Effector CD8-positive, alpha-beta T cell (primary cell): ENCODE measurements at regions not wholly inside any gene's neighbourhood (a gene's known extent, or its start where the extent isn't known, plus 50 kb on each side); places are given as distances from the start of the nearest gene placed in this dataset.
"Not testable (repeated sequence)": the region's sequence is repeated elsewhere in the genome, so short reads cannot be mapped to it uniquely, and the experiment has no call there.

Source experiments
- DNase-seq: peaks from one replicate; lab custom pipeline; 2025; lab: John Stamatoyannopoulos, UW

DNA sequence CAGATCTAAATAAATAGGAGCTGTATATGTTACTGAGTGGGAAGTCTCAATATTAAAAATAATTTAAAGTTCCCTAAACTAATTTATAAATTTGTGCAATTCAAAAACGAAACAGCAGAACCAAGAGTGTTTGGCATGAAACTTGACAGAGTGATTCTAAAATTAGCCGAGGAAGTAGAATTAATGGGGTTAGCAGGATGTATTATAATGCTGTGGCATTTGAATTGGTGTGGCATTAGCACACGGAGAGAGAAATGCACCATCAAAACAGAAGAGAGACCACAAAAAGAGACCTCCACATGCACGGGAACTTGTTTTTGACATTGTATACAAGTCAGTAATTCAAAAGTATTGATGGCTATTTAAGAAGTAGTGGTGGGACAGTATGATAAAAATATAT lies 366.0 kb upstream of the RGS6 start:
- no peak for DNase-seq

DNA sequence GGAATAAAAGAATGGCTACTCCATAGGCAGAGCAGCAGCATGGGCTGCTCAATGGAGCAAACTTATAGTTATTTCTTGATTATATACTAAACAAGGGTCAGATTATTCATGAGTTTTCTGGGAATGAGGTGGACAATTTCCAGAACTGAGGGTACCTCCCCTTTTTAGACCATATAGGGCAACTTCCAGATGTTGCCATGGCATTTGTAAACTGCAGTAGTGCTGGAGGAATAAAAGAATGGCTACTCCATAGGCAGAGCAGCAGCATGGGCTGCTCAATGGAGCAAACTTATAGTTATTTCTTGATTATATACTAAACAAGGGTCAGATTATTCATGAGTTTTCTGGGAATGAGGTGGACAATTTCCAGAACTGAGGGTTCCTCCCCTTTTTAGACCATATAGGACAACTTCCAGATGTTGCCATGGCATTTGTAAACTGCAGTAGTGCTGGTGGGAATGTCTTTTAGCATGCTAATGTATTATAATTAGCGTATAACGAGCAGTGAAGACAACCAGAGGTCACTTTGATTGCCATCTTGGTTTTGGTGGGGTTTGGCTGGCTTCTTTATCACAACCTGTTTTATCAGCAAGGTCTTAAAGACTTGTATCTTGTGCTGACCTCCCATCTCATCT lies 364.6 kb upstream of the RGS6 start:
- not testable (repeated sequence) for DNase-seq

DNA sequence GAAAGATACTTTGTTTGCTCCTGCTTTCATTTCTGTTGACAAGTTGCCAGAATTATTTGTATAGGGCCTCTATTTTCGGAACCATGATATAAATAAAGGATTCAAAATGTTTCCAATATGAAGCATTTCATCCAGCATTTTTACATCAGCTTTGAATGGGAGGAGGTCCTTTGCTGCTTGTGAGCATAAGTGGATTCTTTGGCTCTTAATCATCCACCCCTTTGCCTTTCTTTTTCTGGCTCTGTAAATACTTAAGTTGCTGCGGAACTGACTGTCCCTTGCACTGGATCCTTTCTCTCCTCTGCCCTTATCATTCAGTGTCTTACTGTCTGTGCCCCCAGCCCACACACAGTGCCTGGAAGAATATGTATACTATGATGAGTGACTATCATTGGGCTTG lies 357.3 kb upstream of the RGS6 start:
- no peak for DNase-seq

DNA sequence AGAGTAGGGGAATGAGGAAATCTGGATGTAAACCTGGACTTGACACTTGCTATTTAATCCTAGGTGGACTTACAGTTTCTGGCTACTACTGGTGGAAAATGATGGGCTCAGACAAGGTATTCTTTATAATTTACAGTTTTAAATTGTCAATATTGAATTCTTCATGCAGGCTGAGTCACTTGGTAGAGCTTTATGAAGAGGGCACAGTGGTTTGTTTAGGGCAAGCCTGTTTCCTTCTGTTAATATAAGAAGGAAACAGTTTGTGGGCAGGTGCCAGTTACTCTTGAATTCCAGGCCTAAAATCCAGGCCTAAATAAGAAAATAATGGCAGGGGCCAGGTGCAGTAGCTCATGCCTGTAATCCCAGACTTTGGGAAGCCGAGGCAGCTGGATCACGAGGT lies 355.8 kb upstream of the RGS6 start:
- no peak for DNase-seq

DNA sequence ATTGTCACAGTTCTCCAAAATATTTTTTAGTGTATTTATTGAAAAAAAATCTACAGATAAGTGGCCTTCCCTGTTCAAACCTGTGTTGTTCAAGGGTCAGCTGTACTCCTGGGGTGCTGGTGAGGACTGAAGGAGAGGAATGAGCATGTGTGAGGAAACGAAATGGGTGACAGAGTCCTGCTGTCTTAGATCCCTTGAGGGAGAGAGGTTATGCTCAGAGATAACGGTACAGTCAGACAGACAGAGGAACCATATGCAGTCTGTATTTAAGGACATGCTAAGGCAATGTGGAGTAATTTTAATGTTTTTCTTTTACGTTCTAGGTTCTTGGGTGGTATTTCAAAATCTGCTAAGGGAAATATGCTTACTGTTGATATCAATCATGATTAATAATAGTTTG lies 352.9 kb upstream of the RGS6 start:
- no peak for DNase-seq

DNA sequence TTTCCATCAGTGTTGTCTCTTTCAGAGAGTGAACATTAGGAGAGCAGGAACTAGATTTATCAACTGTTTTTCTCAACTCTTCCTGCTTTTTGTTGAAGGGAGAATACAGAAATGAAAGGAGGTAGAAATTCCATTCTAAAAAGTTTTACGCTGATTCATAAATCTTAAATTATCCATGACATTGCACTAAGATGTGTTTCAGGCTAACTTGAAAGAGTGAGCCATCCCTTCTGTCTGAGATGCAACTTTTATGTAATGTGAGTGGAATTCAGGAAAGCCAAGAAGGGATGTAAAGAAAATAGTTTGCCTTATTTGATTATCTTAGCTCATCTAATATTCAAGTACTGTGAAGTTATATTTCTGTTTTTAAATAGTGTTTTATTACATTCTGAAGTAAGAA lies 349.5 kb upstream of the RGS6 start:
- no peak for DNase-seq

DNA sequence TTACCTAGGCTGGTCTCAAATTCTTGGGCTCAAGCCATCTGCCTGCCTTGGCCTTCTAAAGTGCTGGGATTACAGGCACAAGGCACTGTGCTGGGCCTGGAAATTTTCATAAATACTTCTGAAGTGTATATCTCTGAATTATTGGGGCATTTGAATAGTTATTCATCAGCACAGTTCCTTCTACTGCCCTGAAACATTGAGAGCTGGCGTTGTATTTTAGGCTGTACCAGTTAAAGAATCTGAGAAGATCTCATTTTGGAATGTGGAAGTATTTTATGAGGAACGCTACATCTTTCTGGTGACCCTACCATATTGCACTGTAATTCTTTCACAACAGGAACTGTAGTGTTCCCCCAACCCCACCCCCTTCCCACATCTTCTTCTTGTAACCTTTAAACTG lies 349.0 kb upstream of the RGS6 start:
- no peak for DNase-seq

DNA sequence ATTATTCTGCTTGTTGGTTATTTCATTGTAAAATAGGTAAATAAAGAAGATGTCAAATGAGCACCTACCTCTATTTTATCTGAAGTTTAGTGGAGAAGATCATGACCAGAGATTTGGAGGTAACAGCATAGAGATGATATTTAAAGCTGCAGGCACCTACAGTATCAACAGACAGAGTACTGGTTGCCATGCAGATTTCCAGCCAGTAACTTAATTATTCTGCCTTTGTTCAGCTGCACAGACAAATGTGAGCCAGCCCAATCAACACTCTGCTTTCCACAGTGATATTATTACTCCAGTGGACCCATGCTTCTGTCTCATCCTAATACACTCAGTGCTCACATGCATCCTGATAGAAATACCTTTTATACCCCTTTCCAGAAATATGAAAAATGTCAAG lies 348.5 kb upstream of the RGS6 start:
- DNase-seq, result no peak

DNA sequence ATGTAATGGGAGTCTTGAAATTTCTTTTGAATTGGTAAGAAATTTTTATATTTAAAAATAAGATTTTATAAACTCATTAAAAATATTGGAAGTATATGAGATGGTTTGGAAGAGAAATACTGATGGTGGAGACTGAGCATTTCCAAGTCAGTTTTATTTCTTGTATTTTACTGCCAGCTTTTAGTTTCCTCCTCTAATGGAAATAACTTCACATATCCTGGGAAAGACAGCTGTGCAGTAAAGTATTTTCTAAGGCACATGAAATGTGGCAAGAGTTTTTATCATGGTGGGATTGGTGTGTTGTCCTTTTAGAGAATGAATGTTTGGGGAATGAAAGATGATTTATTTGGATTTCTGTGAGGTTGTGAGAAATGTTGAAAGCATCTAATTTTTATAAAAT lies 346.9 kb upstream of the RGS6 start:
- no peak for DNase-seq

DNA sequence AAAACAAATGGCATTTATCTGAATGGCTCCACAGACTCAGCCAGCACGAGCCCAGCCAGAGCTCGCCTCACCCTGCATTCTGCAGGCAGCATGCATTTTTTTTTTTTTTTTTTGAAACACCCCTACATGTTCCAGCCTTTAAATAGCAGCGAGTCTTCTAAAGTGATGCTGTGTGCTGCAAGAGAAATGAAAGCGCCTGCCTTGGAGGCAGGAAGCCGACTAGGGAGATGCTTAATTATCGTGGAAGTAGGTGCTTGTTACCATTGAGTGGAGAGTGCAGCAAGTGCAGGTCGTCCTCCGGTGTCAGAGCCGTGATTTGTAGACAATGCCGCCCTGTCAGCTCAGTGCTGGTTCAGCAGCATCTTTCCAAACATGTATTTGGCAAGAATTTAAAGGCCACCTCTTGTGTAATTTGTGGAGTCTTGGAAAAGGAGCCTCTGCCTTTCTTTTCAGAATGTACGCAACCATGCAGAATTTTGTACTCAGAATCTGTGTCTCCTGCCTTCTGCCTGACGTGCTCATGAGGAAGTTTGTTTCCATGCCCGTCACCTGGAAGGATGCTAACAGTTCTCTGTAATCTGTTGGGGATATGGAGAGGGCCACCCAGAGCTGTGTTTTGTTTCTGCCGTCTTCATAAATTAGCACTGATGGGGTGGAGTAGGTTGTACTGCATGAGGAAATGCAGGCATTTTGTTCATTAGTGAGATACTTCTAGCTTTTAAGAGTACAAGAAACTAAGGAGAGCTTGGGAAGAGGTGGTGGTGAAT lies 345.9 kb upstream of the RGS6 start:
- DNase-seq, result no peak

DNA sequence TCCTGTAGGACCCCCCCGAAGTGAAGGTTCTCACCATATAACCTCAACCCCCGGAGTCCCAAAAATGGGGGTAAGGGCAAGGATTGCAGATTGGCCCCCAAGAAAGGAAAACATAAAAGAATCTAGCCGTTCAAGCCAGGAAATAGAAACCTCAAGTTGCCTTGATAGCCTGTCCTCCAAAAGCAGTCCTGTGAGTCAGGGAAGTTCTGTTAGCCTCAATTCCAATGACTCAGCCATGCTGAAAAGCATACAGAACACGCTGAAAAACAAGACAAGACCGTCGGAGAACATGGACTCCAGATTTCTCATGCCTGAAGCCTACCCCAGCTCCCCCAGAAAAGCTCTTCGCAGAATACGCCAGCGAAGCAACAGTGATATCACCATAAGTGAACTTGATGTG lies 344.2 kb upstream of the RGS6 start:
- DNase-seq, result no peak

DNA sequence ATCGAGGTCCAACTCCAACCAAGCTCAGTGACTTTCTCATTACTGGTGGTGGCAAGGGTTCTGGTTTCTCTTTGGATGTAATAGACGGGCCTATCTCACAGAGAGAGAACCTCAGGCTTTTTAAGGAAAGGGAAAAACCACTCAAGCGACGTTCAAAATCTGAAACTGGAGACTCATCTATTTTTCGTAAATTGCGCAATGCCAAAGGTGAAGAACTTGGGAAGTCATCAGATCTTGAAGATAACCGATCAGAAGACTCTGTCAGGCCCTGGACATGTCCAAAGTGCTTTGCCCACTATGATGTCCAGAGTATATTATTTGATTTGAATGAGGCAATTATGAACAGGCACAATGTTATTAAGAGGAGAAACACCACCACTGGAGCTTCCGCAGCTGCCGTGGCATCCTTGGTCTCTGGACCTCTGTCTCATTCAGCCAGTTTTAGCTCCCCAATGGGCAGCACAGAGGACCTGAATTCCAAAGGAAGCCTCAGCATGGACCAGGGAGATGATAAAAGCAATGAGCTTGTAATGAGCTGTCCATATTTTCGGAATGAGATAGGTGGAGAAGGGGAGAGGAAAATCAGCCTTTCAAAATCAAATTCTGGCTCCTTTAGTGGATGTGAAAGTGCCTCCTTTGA lies 343.5 kb upstream of the RGS6 start:
- DNase-seq, result no peak

DNA sequence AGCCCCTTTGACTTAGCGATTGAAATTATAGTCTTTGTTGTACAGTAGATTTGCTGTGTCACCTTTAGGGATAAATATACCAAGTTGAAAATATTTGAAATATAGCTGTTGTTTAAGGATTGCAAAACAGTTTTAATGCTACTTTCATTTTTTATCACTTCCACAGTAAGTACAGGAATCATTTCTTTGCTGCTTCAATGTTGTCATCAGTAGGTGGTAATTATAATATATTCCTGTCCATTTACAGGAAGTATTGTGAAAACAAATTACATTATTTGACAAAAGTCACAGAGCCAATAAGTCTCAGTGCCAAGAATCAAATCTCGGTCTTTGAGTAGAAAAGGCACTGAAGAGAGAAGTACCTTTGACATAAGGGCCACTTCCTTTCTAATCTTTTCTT lies 342.6 kb upstream of the RGS6 start:
- no peak for DNase-seq

DNA sequence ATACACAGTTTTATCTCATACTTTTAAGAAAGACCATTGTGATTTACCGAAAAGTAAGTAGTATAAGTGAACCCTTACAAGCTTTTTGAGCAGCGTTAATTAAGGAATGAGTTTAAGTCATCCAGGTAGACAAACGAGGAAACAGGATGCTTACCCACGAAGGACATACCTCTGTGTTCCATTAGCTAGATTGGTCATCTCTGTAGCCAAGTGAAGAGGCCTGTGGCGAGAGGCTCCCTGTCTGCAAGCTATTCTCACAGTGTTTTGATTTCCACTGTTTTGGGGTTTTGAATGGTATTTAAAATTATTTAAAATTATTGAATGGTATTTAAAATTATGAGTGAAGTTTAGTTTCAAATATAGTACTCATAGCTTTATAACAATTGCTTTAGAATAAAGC lies 342.1 kb upstream of the RGS6 start:
- DNase-seq, result no peak

DNA sequence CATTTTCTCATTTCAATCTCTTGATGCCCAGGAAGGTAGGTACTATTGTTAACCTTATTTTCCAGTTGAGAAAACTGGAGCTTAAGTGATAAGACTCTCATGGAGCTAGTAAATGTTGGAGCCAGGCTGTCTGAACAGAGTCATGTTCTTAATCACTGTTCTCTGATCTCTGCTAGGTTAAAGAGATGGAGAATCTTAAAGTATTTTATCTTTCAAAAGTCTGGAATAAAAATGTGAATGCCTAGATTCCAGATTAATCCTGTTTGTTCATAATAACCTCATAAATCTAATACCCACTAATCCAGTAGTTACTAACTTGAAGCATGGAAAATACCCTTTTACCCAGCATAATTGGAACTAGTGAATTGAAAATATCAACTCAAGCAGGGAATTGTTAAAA lies 341.0 kb upstream of the RGS6 start:
- DNase-seq, result no peak

DNA sequence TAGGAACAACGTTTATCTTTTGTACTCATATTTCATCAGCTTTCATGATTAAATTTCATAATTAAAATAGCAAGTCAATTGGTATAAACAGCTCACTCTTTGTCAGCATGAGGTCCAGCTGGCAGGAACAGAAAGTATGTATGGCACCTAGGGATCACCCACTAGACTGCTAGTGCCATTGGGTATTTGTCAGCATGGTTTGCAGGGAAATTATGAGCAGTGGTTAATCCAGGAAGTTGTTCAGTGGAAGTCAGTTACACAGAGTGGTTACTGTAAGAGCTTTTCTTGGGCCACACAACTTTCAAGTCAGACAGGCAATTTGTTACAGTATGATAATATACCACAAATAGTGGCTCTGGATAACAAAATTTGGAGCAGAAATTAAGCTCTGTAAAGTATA lies 340.3 kb upstream of the RGS6 start:
- no peak for DNase-seq

DNA sequence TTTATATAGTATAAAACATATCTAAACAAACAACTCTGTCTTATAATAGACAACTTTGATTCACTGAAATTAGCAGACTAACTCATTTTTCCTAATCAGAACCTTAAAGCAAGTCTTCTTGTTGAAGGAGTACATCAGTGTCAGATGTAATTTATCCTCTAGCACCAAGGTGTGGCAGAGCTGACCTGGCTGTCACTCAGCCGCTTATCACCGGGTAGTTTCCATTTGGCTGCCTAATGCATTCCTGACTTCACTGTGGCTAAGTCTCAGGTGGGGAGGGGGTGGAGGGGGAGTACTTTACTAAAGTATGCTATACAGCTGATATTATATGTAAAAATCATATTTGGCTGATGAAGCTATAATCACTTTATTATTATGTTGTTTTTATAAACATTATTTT lies 339.9 kb upstream of the RGS6 start:
- no peak for DNase-seq

DNA sequence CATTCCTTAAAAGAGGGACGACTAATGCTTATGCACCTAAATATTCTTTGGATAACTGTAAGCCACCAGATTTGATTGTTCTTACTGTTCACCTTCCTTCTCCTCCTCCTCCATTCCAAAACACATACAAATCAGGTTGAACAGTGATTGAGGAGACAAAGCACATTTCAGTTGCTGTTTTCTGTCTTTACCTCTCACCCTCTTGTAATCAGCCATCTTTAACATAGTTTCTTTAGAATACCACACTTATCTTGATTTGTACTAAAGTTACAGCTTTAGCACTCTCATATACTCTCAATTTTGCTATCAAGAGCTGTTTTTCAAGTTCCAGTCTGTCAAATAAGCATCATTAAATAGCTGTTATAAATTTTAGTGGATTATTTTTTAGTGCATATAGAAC lies 338.3 kb upstream of the RGS6 start:
- no peak for DNase-seq

DNA sequence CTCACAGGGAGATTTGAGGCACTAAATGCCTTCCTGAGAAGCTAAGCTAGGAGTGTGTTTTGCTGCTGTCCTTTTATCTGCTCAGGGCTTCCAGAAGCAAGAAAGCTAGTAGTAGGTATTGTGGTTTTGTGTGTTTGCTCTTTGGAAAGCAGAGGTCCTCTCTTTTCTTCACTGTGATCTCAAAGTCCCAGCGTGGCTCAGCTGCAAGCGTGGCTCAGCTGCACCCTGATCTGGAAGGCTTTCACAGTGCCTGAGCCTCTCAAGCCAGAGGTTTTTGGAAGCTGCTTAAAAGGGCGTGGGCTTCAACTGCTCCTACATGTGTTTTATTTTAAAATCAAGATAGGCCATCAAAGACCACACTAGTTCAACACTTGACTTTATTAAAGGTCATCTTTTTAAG lies 337.4 kb upstream of the RGS6 start:
- no peak for DNase-seq

DNA sequence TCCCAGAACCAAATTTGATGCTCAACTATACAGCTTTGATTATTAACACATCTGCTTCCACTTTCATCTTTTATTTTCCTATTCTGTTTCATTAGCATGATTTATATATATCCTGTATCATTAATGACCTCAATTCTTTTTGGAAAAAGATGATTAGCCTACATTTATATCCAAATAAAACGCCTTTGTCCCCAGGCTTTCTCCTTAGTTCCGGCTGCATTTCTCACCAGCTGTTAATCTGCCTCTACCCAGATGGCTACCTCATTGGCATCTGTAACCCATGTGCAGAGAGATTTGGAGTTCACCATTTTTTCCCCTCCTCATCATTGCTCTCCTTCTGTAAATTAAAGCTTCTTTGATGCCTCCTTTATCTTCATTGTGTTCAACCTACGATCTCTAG lies 336.8 kb upstream of the RGS6 start:
- no peak for DNase-seq

DNA sequence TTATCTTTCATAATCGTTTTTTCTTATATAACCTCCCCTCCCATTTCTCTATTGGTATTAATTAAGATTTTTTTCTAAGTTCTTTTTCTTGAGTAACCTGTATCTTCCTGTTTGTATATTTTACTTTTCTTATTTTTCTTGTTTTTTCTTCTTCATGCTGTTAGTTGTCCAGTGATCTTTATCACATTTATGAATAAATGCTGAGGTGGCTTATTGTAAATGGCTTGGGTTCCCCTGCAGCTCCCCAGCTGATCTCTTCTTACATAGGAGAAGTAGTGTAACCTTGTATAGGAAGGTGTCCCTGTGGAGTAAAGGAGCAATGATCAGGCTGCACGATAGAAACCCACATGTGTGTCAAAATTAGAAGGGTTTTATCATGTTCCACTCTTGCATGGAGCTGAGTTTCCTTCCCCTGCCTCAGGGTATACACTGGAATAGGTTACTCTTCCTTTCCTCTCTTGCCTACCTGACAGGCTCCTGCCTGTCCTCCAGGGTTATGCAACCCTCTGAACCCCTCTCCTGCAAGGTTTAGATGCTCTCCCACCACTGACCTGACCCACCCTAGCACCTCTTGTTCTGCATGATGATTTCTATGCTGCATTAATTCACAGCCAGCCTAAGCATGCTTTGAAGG lies 334.8 kb upstream of the RGS6 start:
- no peak for DNase-seq

DNA sequence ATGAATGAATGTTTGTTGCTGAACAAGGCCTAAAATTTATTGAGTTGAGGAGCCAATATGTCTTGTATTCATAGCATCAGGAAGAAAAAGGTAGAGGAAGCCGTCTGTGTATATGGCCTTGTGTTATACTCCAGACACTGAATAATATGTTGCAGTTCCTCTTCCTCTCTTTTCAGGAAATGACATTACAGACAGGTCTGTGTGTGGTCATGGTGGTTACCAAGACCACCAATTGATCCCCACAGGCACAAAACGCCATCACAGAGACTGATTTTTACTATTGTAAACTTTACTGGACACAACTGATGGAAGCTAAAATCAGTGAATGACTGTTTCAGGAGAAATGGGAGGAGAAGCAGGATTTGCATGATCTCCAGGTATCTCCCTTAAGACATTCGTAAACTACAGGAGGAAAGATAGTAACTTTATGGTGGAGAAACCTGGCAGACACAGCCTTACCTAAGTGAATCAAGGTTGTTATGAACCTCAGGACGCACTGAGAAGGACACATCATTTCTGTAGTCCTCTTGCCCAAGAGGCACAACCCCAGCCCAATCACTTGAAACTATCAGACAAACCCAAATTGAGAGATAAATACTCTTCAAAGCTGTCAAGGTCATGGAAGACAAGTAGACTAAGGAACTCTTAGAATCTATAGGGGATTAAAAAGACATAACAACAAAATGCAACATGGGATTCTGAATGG lies 334.1 kb upstream of the RGS6 start:
- no peak for DNase-seq
